ENCODE measurements at regions not wholly inside any gene's neighbourhood (a gene's known extent, or its start where the extent isn't known, plus 50 kb on each side); places are given as distances from the start of the nearest gene placed in this dataset.

DNA sequence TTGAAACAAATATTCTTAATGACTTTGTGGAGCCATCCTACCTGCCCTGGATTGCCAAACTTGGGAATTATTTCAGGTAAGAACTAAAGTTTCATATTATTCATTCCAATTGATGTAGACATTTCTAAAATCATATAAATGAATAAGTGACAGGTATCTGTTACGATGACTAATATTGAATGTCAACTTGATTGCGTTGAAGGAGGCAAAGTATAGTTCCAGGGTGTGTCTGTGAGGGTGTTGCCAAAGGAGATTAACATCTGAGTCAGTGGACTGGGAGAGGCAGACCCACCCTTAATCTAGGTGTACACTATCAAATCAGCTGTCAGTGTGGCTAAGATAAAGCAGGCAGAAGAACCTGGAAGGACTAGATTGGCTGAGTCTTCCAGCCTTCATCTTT lies 1688.4 kb upstream of the CDH9 start:
- H2AFZ ChIP-seq (ENCODE audit: low read length): no peak overlapping the region
- H3K14ac ChIP-seq (ENCODE audit: insufficient read depth, low read length): no peak overlapping the region
- H4K91ac ChIP-seq (ENCODE audit: insufficient read length, low read depth, low read length): no peak overlapping the region
- H2BK15ac ChIP-seq (ENCODE audit: low read depth, low read length): no peak overlapping the region
- H3K79me2 ChIP-seq (ENCODE audit: insufficient read depth, low read length): no peaks in the 10 kb centered on the region
- no peak for TF ChIP-seq CTCF (conservative IDR thresholded peaks at IDR 0.05)
- no peaks in the 10 kb centered on the region for H3K79me1 ChIP-seq (ENCODE audit: insufficient read depth, low read depth, low read length, poor library complexity, severe bottlenecking)
- Mint-ChIP-seq H3K4me3 (no peak overlapping the region), H3K27ac (no peak overlapping the region), H3K9me3 (no peaks in the 10 kb centered on the region), H3K36me3 (ENCODE audit: insufficient read depth in 1 of 3, low read depth in 3 of 3) (no peaks in the 10 kb centered on the region), H3K4me1 (no peaks in the 10 kb centered on the region), H3K27me3 (ENCODE audit: low read depth) (no peaks in the 10 kb centered on the region)
- no peaks in the 10 kb centered on the region for H3K4me1 ChIP-seq (ENCODE audit: insufficient read depth, low read length)
- DNase-seq: no peak
- no peak overlapping the region for H3T11ph ChIP-seq (ENCODE audit: low read length)
- no peak overlapping the region for H3K4me2 ChIP-seq (ENCODE audit: insufficient read depth, insufficient read length, low read length)
- H3K23me2 ChIP-seq (ENCODE audit: insufficient read length, low read depth, low read length, poor library complexity, severe bottlenecking): no peaks in the 10 kb centered on the region
- no peaks in the 10 kb centered on the region for H3K9me3 ChIP-seq (ENCODE audit: control insufficient read depth, low read depth, low read length)
- no peak overlapping the region for H3K4ac ChIP-seq (ENCODE audit: low read depth, low read length)
- H4K5ac ChIP-seq (ENCODE audit: insufficient read length, low read depth, low read length): no peak overlapping the region
- H2BK12ac ChIP-seq (ENCODE audit: insufficient read length, low read depth, low read length): no peak overlapping the region
- no peaks in the 10 kb centered on the region for H3K27me3 ChIP-seq (ENCODE audit: insufficient read depth, low read length)
- no peak overlapping the region for H3K56ac ChIP-seq (ENCODE audit: insufficient read length, low read depth, low read length)
- whole genome bisulfite sequencing (ENCODE audit: extremely low coverage, insufficient read length, low lambda C conversion rate): no CpG with 5 or more reads among the region's 2 CpGs
- H3K27ac ChIP-seq (ENCODE audit: insufficient read length, low read depth, low read length): no peak overlapping the region
- no peak overlapping the region for H2BK20ac ChIP-seq (ENCODE audit: low read depth, low read length, poor library complexity, severe bottlenecking)
- H2BK5ac ChIP-seq (ENCODE audit: insufficient read length, low read length): no peak overlapping the region
- H3K9ac ChIP-seq (ENCODE audit: extremely low read depth, insufficient read length, low read length): no peak overlapping the region
- no peaks in the 10 kb centered on the region for H4K20me1 ChIP-seq (ENCODE audit: control insufficient read depth, insufficient read depth, insufficient read length)
- H4K8ac ChIP-seq (replicated peaks; ENCODE audit: insufficient read length, low read depth, low read length): no peak overlapping the region
- H3K18ac ChIP-seq (ENCODE audit: insufficient read length, low read depth, low read length): no peak overlapping the region
- H3K23ac ChIP-seq (ENCODE audit: insufficient read length, low read depth, low read length): no peak overlapping the region
- H2BK120ac ChIP-seq (ENCODE audit: low read depth, low read length, poor library complexity, severe bottlenecking): no peak overlapping the region
- H2AK5ac ChIP-seq (ENCODE audit: insufficient read length, low read length): no peak overlapping the region

Measured in H9 (cell line).